Gastrocnemius medialis (tissue), 4 donors: ENCODE measurements at regions not wholly inside any gene's neighbourhood (a gene's known extent, or its start where the extent isn't known, plus 50 kb on each side); places are given as distances from the start of the nearest gene placed in this dataset.

Source experiments
- CTCF ChIP-seq, 5 experiments: fragments of 450-650 bp in 3 of 5; fragments of 200-600 bp in 2 of 5; sonication (generic) in 2 of 5; IDR thresholded peaks in 4 of 5; conservative IDR thresholded peaks in 1 of 5; 1 replicate in 4 of 5; 2 replicates in 1 of 5; pipeline ENCODE4 v1.5.1; 2016 to 2019; ENCODE audit warnings: antibody characterized with exemption in 5 of 5, mild to moderate bottlenecking in 3 of 5, moderate library complexity in 3 of 5
- POLR2A ChIP-seq, 2 donors: fragments of 450-650 bp; IDR thresholded peaks; one replicate each; pipeline ENCODE4 v1.6.1; 2017; ENCODE audit warnings: antibody characterized with exemption in 2 of 2, mild to moderate bottlenecking in 2 of 2, moderate library complexity in 2 of 2

GRCh38 chrX:137362583-137362982, 203.3 kb upstream of the ZIC3 start:
- no peak for TF ChIP-seq POLR2A (IDR thresholded peaks at IDR 0.05)
- TF ChIP-seq CTCF (IDR thresholded peaks at IDR 0.05 in 4 of 5, conservative IDR thresholded peaks at IDR 0.05 in 1 of 5) = no peak
